ENCODE measurements at regions not wholly inside any gene's neighbourhood (a gene's known extent, or its start where the extent isn't known, plus 50 kb on each side); places are given as distances from the start of the nearest gene placed in this dataset.

DNA sequence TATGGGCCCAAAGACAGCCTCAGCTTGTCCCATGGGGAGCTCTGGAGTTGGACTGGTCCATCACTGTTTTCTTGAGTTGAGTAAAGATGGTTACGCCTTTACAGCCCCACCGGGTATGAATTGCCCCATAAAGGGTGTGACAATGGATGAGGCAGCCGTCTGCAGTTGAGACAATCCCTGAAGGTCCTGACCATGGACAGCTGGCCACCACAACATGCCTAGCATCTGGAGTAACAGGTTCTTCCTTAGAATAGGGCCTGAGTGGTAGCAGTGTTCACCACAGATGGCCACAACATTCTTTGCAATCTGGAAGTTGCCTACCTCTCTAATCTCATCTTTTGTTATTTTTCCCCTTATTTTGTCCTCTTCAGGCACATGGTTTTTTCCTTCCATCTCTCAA lies 51.5 kb upstream of the HS3ST2 start:
- TF ChIP-seq POLR2A (IDR thresholded peaks at IDR 0.05): no peak
- TF ChIP-seq, protein P1, sequence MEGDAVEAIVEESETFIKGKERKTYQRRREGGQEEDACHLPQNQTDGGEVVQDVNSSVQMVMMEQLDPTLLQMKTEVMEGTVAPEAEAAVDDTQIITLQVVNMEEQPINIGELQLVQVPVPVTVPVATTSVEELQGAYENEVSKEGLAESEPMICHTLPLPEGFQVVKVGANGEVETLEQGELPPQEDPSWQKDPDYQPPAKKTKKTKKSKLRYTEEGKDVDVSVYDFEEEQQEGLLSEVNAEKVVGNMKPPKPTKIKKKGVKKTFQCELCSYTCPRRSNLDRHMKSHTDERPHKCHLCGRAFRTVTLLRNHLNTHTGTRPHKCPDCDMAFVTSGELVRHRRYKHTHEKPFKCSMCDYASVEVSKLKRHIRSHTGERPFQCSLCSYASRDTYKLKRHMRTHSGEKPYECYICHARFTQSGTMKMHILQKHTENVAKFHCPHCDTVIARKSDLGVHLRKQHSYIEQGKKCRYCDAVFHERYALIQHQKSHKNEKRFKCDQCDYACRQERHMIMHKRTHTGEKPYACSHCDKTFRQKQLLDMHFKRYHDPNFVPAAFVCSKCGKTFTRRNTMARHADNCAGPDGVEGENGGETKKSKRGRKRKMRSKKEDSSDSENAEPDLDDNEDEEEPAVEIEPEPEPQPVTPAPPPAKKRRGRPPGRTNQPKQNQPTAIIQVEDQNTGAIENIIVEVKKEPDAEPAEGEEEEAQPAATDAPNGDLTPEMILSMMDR (IDR thresholded peaks at IDR 0.05): no peak

All from sigmoid colon (tissue), 3 donors.